DMS153 (cell line): ENCODE measurements at regions not wholly inside any gene's neighbourhood (a gene's known extent, or its start where the extent isn't known, plus 50 kb on each side); places are given as distances from the start of the nearest gene placed in this dataset.
"Not testable (repeated sequence)": the region's sequence is repeated elsewhere in the genome, so short reads cannot be mapped to it uniquely, and the experiment has no call there.

Source experiments
- DNase-seq: peaks from one replicate; lab custom pipeline; 2025; lab: John Stamatoyannopoulos, UW

- DNase-seq: no peak
Measured at GRCh38 chr10:4635883-4636282, 190.1 kb upstream of the AKR1E2 start.

GRCh38 chr10:4635388-4635787 is 190.6 kb upstream of the AKR1E2 start:
- DNase-seq: no peak

GRCh38 chr10:4633776-4634175 is 192.2 kb upstream of the AKR1E2 start:
- no peak for DNase-seq

- DNase-seq: no peak
Measured at GRCh38 chr10:4633186-4633585, 192.8 kb upstream of the AKR1E2 start.

- no peak for DNase-seq
Measured at GRCh38 chr10:4632757-4633156, 193.2 kb upstream of the AKR1E2 start.

- no peak for DNase-seq
Measured at GRCh38 chr10:4626919-4627318, 199.1 kb upstream of the AKR1E2 start.

GRCh38 chr10:4623757-4624420 is 202.1 kb upstream of the AKR1E2 start:
- no peak for DNase-seq

- DNase-seq: no peak
Measured at GRCh38 chr10:4623200-4623599, 202.8 kb upstream of the AKR1E2 start.

GRCh38 chr10:4622384-4622783 is 203.6 kb upstream of the AKR1E2 start:
- no peak for DNase-seq

- DNase-seq: no peak
Measured at GRCh38 chr10:4617589-4617988, 208.4 kb upstream of the AKR1E2 start.

- no peak for DNase-seq
Measured at GRCh38 chr10:4615042-4615441, 211.0 kb upstream of the AKR1E2 start.

GRCh38 chr10:4609251-4609650 is 216.8 kb upstream of the AKR1E2 start:
- no peak for DNase-seq

- no peak for DNase-seq
Measured at GRCh38 chr10:4607681-4608080, 218.3 kb upstream of the AKR1E2 start.

- no peak for DNase-seq
Measured at GRCh38 chr10:4606856-4607636, 219.0 kb upstream of the AKR1E2 start.

- no peak for DNase-seq
Measured at GRCh38 chr10:4602764-4603491, 223.1 kb upstream of the AKR1E2 start.

- no peak for DNase-seq
Measured at GRCh38 chr10:4599471-4599870, 226.5 kb upstream of the AKR1E2 start.

- not testable (repeated sequence) for DNase-seq
Measured at GRCh38 chr10:4597898-4598297, 228.1 kb upstream of the AKR1E2 start.

GRCh38 chr10:4596951-4597350 is 229.1 kb upstream of the AKR1E2 start:
- no peak for DNase-seq

- no peak for DNase-seq
Measured at GRCh38 chr10:4595719-4596319, 230.2 kb upstream of the AKR1E2 start.

- no peak for DNase-seq
Measured at GRCh38 chr10:4590807-4591206, 235.2 kb upstream of the AKR1E2 start.

GRCh38 chr10:4588824-4589223 is 237.2 kb upstream of the AKR1E2 start:
- no peak for DNase-seq

GRCh38 chr10:4587466-4587865 is 238.5 kb upstream of the AKR1E2 start:
- DNase-seq: no peak

GRCh38 chr10:4586776-4587175 is 239.2 kb upstream of the AKR1E2 start:
- DNase-seq: no peak
